CD1c-positive myeloid dendritic cell (primary cell): ENCODE measurements at regions not wholly inside any gene's neighbourhood (a gene's known extent, or its start where the extent isn't known, plus 50 kb on each side); places are given as distances from the start of the nearest gene placed in this dataset.

Experiments
- DNase-seq: peaks from one replicate; pipeline ENCODE4 v3.0.0-alpha.2; 2016; ENCODE audit errors: extremely low spot score

- no peak for DNase-seq
Measured at GRCh38 chr2:163269374-163270021, 430.9 kb upstream of the KCNH7 start.

- no peak for DNase-seq
Measured at GRCh38 chr2:163266772-163267171, 428.2 kb upstream of the KCNH7 start.

- DNase-seq = no peak
Measured at GRCh38 chr2:163265562-163265961, 427.0 kb upstream of the KCNH7 start.

GRCh38 chr2:163264341-163264740, 425.8 kb upstream of the KCNH7 start:
- no peak for DNase-seq

GRCh38 chr2:163259489-163259888, 420.9 kb upstream of the KCNH7 start:
- no peak for DNase-seq

- no peak for DNase-seq
Measured at GRCh38 chr2:163255086-163255485, 416.5 kb upstream of the KCNH7 start.

- no peak for DNase-seq
Measured at GRCh38 chr2:163253621-163254285, 415.2 kb upstream of the KCNH7 start.

GRCh38 chr2:163252199-163252598, 413.6 kb upstream of the KCNH7 start:
- no peak for DNase-seq

- no peak for DNase-seq
Measured at GRCh38 chr2:163248376-163249253, 410.0 kb upstream of the KCNH7 start.

GRCh38 chr2:163247847-163248220, 409.3 kb upstream of the KCNH7 start:
- DNase-seq = no peak

GRCh38 chr2:163247156-163247846, 408.7 kb upstream of the KCNH7 start:
- no peak for DNase-seq

GRCh38 chr2:163246135-163246534, 407.6 kb upstream of the KCNH7 start:
- DNase-seq = no peak

- no peak for DNase-seq
Measured at GRCh38 chr2:163236553-163236952, 398.0 kb upstream of the KCNH7 start.

- no peak for DNase-seq
Measured at GRCh38 chr2:163231666-163232065, 393.1 kb upstream of the KCNH7 start.

GRCh38 chr2:163213661-163214081, 375.1 kb upstream of the KCNH7 start:
- DNase-seq = no peak

- DNase-seq = no peak
Measured at GRCh38 chr2:163210430-163210918, 371.9 kb upstream of the KCNH7 start.

GRCh38 chr2:163207693-163208370, 369.3 kb upstream of the KCNH7 start:
- no peak for DNase-seq

GRCh38 chr2:163205589-163206254, 367.2 kb upstream of the KCNH7 start:
- no peak for DNase-seq

GRCh38 chr2:163200741-163201140, 362.2 kb upstream of the KCNH7 start:
- no peak for DNase-seq

- no peak for DNase-seq
Measured at GRCh38 chr2:163198972-163199371, 360.4 kb upstream of the KCNH7 start.

- no peak for DNase-seq
Measured at GRCh38 chr2:163198007-163198406, 359.4 kb upstream of the KCNH7 start.
